ENCODE measurements at regions not wholly inside any gene's neighbourhood (a gene's known extent, or its start where the extent isn't known, plus 50 kb on each side); places are given as distances from the start of the nearest gene placed in this dataset.

DNA sequence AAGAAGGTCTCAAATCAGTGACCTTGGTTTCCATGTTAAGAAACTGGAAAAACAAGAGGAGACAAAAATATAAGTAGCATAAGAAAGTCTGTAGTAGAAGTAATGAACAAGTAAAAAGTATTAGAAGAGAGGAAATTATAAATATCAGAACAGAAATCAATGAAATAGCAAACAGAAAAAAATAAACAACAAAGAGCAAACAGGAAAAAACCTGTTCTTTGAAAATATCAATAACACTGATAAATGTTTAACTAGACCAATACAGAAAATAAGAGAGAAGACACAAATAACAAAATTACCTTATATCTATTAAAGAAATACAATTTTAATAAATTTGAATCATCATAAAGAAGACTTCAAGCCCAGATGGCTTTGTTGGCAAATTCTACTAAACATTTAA is 113.3 kb downstream of the MAIP1 start:
- Histone ChIP-seq H3K27ac (replicated peaks in 1 of 4) (no peak overlapping the region), H3K9me3 (no peaks in the 10 kb centered on the region), H3K4me3 (no peak overlapping the region), H3K27me3 (no peaks in the 10 kb centered on the region), H3K36me3 (no peaks in the 10 kb centered on the region), H3K4me1 (no peaks in the 10 kb centered on the region)
- TF ChIP-seq, protein P1, sequence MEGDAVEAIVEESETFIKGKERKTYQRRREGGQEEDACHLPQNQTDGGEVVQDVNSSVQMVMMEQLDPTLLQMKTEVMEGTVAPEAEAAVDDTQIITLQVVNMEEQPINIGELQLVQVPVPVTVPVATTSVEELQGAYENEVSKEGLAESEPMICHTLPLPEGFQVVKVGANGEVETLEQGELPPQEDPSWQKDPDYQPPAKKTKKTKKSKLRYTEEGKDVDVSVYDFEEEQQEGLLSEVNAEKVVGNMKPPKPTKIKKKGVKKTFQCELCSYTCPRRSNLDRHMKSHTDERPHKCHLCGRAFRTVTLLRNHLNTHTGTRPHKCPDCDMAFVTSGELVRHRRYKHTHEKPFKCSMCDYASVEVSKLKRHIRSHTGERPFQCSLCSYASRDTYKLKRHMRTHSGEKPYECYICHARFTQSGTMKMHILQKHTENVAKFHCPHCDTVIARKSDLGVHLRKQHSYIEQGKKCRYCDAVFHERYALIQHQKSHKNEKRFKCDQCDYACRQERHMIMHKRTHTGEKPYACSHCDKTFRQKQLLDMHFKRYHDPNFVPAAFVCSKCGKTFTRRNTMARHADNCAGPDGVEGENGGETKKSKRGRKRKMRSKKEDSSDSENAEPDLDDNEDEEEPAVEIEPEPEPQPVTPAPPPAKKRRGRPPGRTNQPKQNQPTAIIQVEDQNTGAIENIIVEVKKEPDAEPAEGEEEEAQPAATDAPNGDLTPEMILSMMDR (IDR thresholded peaks at IDR 0.05) = no peak
- TF ChIP-seq EP300 (IDR thresholded peaks at IDR 0.05) (no peak), POLR2AphosphoS5 (IDR thresholded peaks at IDR 0.05) (no peak), POLR2A (IDR thresholded peaks at IDR 0.05; ENCODE audit: low read depth) (no peak)
- intact Hi-C loops (cut with DNase I) = no loop called here
- no peak for DNase-seq (ENCODE audit: extremely low spot score)

DNA sequence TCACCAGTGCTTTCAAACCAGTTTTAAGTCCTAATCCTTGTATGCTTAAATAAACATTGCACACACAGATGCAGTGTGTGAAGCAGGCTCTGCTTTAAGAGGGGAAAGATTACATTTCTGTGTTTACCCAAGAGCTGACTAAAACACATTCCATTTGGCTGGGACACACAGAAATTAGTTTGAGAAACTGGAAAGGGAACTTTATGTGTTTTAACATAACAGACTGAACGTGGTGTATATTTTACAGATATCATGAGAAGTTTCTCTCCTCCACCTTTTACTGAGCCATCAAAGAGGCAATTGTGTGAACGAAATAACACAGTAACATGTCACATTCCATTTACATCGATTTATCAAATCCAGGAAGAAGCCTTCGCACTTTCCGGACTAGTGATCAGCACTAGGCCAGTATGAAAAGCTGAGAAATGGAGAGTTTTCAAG is 121.8 kb downstream of the MAIP1 start:
- intact Hi-C loops (cut with DNase I) = no loop called here

GRCh38 chr2:200077838-200078237 is 122.5 kb downstream of the MAIP1 start:
- H3K27ac ChIP-seq (replicated peaks in 1 of 4) = peak overlapping the region in 3 of 4 donors; percentile 9 to 49 (median 31)
- H3K4me1 ChIP-seq = peaks cover 0 to 17% (median 13%) of the 10 kb centered on the region in 4 donors
- no peak overlapping the region for H3K4me3 ChIP-seq
- no peaks in the 10 kb centered on the region for H3K36me3 ChIP-seq
- no peaks in the 10 kb centered on the region for H3K9me3 ChIP-seq
- 96% methylated on average over 3 of the region's 3 CpGs for WGBS
- TF ChIP-seq POLR2A (IDR thresholded peaks at IDR 0.05; ENCODE audit: low read depth) (no peak), POLR2AphosphoS5 (IDR thresholded peaks at IDR 0.05) (no peak), EP300 (IDR thresholded peaks at IDR 0.05) (no peak)
- TF ChIP-seq, protein P1 (IDR thresholded peaks at IDR 0.05) = no peak
- no peak for DNase-seq (ENCODE audit: extremely low spot score)
- intact Hi-C loops (cut with DNase I) = no loop called here
- no peaks in the 10 kb centered on the region for H3K27me3 ChIP-seq

More for the DNA sequence above, 121.8 kb downstream of the MAIP1 start:
- Histone ChIP-seq H3K27me3 (no peaks in the 10 kb centered on the region), H3K4me1 (peaks cover 0 to 17% (median 13%) of the 10 kb centered on the region in 4 donors), H3K9me3 (no peaks in the 10 kb centered on the region), H3K27ac (replicated peaks in 1 of 4) (peak overlapping the region in 3 of 4 donors; percentile 9 to 49 (median 31)), H3K36me3 (no peaks in the 10 kb centered on the region), H3K4me3 (no peak overlapping the region)
- DNase-seq (ENCODE audit: extremely low spot score) = no peak
- TF ChIP-seq POLR2AphosphoS5 (IDR thresholded peaks at IDR 0.05) = no peak
- TF ChIP-seq POLR2A (IDR thresholded peaks at IDR 0.05; ENCODE audit: low read depth) = no peak
- TF ChIP-seq, protein P1 (IDR thresholded peaks at IDR 0.05) = no peak
- no peak for TF ChIP-seq EP300 (IDR thresholded peaks at IDR 0.05)
- WGBS = 28% methylated on average over 5 of the region's 5 CpGs

DNA sequence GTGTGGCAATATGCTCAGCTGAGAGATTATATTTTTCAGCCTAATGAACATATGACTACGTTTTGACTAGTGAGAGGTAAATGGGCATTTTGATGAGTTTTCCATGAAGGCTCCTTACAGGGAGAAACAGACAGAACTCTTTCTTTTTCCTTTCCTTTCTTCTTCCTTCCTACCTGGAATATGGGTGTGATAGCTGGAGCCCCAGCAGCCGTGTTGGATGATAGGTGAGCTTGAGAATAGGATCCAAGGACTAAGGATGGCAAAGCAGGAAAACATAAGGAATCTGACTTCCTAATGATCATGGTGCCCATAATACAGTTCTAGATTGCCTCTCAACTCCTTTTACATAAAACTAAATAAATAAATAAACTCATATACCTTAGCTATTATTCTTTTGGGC is 124.0 kb downstream of the MAIP1 start:
- Histone ChIP-seq H3K27ac (replicated peaks in 1 of 4) (no peak overlapping the region), H3K27me3 (no peaks in the 10 kb centered on the region), H3K4me1 (peaks cover 0 to 17% (median 13%) of the 10 kb centered on the region in 4 donors), H3K9me3 (no peaks in the 10 kb centered on the region), H3K4me3 (no peak overlapping the region), H3K36me3 (no peaks in the 10 kb centered on the region)
- WGBS = 90% methylated on average over 2 of the region's 2 CpGs
- TF ChIP-seq EP300 (IDR thresholded peaks at IDR 0.05) = no peak
- TF ChIP-seq, protein P1 (IDR thresholded peaks at IDR 0.05) = no peak
- TF ChIP-seq POLR2AphosphoS5 (IDR thresholded peaks at IDR 0.05) = no peak
- TF ChIP-seq POLR2A (IDR thresholded peaks at IDR 0.05; ENCODE audit: low read depth) = no peak
- intact Hi-C loops (cut with DNase I) = no loop called here
- no peak for DNase-seq (ENCODE audit: extremely low spot score)

DNA sequence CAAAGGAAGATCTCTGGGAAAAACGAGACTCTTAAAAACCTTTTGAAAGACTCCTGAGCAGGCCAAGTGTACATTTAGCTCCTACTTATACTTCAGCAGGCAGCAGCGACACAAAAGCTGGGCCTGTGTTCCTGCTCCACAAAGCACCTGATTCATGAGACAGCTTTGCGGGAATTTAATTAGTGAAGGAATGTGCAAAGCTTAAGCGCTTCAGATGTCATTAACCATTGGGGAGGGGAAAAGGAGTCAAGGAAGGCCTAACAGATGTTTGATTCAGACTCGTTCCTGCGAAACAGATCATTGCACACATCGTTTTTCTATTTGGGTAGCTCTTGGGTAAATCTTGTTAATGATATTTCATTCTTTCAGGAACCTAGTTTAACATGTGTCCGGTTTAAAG is 125.9 kb downstream of the MAIP1 start:
- 90% methylated on average over 8 of the region's 8 CpGs for WGBS
- TF ChIP-seq, protein P1 (IDR thresholded peaks at IDR 0.05) = no peak
- TF ChIP-seq EP300 (IDR thresholded peaks at IDR 0.05) (no peak), POLR2AphosphoS5 (IDR thresholded peaks at IDR 0.05) (no peak)
- Histone ChIP-seq H3K27me3 (no peaks in the 10 kb centered on the region), H3K36me3 (no peaks in the 10 kb centered on the region), H3K27ac (replicated peaks in 1 of 4) (no peak overlapping the region), H3K9me3 (no peaks in the 10 kb centered on the region), H3K4me3 (no peak overlapping the region), H3K4me1 (peaks cover 0 to 17% (median 13%) of the 10 kb centered on the region in 4 donors)
- intact Hi-C loops (cut with DNase I) = no loop called here
- no peak for DNase-seq (ENCODE audit: extremely low spot score)

Data from esophagus muscularis mucosa (tissue), 4 donors.